ENCODE measurements at regions not wholly inside any gene's neighbourhood (a gene's known extent, or its start where the extent isn't known, plus 50 kb on each side); places are given as distances from the start of the nearest gene placed in this dataset.

DNA sequence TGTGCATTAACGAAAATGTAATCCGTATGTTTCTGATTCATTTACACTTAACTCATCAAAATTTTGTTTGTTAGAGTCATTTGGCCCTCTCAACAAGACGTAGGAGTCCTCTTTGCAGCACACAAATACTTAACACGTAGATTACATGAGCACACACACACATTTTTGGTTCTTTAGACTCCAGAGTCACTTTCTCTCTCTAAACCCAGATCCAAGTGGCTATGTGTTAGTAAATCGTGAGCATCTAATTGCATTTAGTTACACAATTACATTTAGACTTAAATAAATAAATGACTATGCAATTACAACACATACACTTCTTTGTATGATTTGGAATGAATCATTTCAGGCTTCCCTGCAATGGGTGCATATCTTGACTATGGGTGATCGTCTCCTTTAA lies 109.0 kb upstream of the GREM2 start:
- Histone ChIP-seq H3K9me3 (ENCODE audit: control insufficient read depth, insufficient read depth, low read length) (peaks cover under 1% of the 10 kb centered on the region; the same call in 1 of the 2 replicates), H3K4ac (ENCODE audit: low read depth, low read length) (no peak overlapping the region), H3K4me2 (ENCODE audit: low read depth, low read length) (no peak overlapping the region), H4K91ac (ENCODE audit: insufficient read depth, low read depth, low read length) (no peak overlapping the region), H2BK120ac (ENCODE audit: low read depth, low read length) (no peak overlapping the region), H3K18ac (ENCODE audit: low read depth, low read length) (no peak overlapping the region), H3K27ac (ENCODE audit: insufficient read depth, low read length) (no peak overlapping the region), H4K5ac (ENCODE audit: low read depth, low read length) (no peak overlapping the region), H2AFZ (replicated peaks; ENCODE audit: low read length, poor library complexity) (no peak overlapping the region), H2BK15ac (ENCODE audit: low read depth, low read length) (no peak overlapping the region), H3K4me1 (ENCODE audit: control insufficient read depth, insufficient read depth, low read length) (no peaks in the 10 kb centered on the region), H2BK5ac (ENCODE audit: low read depth, low read length, poor library complexity, severe bottlenecking) (no peak overlapping the region), H3K56ac (ENCODE audit: extremely low read depth, insufficient read depth, low read length) (no peak overlapping the region), H3K4me3 (ENCODE audit: insufficient read depth, low read depth, low read length) (no peak overlapping the region), H3K9ac (ENCODE audit: low read depth, low read length) (no peak overlapping the region), H2AK5ac (ENCODE audit: low read depth, low read length) (no peak overlapping the region), H3K27me3 (ENCODE audit: control insufficient read depth, insufficient read depth, low read length) (no peaks in the 10 kb centered on the region), H2BK20ac (ENCODE audit: low read depth, low read length) (no peak overlapping the region), H3K14ac (replicated peaks; ENCODE audit: low read depth, low read length) (no peak overlapping the region), H3K23ac (ENCODE audit: low read depth, low read length) (no peak overlapping the region), H3K9me1 (ENCODE audit: insufficient read depth, low read length) (no peaks in the 10 kb centered on the region), H4K20me1 (ENCODE audit: insufficient read depth, low read length) (no peaks in the 10 kb centered on the region), H2AK9ac (replicated peaks; ENCODE audit: low read depth, low read length, poor library complexity) (no peak overlapping the region), H3K79me1 (ENCODE audit: low read depth in 1 of 2, low read length in 2 of 2) (no peaks in the 10 kb centered on the region), H4K8ac (ENCODE audit: low read depth in 2 of 2, low read length in 2 of 2) (no peak overlapping the region), H3K36me3 (ENCODE audit: control insufficient read depth, insufficient read depth, low read length) (no peaks in the 10 kb centered on the region)
- ChIA-PET POLR2A (ENCODE audit: unreplicated experiment) (no interaction called here), CTCF (no interaction called here)
- TF ChIP-seq BHLHE40 (IDR thresholded peaks at IDR 0.05; ENCODE audit: low read depth, low read length) (peak; percentile 16; the same call in 1 of the 2 replicates), MAZ (IDR thresholded peaks at IDR 0.05; ENCODE audit: borderline replicate concordance, low read depth, low read length) (no peak), RFX5 (IDR thresholded peaks at IDR 0.05; ENCODE audit: low read depth, low read length) (no peak)
- TF ChIP-seq, protein P1, sequence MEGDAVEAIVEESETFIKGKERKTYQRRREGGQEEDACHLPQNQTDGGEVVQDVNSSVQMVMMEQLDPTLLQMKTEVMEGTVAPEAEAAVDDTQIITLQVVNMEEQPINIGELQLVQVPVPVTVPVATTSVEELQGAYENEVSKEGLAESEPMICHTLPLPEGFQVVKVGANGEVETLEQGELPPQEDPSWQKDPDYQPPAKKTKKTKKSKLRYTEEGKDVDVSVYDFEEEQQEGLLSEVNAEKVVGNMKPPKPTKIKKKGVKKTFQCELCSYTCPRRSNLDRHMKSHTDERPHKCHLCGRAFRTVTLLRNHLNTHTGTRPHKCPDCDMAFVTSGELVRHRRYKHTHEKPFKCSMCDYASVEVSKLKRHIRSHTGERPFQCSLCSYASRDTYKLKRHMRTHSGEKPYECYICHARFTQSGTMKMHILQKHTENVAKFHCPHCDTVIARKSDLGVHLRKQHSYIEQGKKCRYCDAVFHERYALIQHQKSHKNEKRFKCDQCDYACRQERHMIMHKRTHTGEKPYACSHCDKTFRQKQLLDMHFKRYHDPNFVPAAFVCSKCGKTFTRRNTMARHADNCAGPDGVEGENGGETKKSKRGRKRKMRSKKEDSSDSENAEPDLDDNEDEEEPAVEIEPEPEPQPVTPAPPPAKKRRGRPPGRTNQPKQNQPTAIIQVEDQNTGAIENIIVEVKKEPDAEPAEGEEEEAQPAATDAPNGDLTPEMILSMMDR (conservative IDR thresholded peaks at IDR 0.05; ENCODE audit: low read depth, low read length), result no peak
- dilution Hi-C loops (cut with HindIII; ENCODE audit: low sequenced_read_pairs, unreplicated experiment) (loop anchor here (25.0 kb wide), 1 partner anchor 509 kb away; no protein-coding TSS in a partner anchor), in situ Hi-C loops (cut with MboI; ENCODE audit: low sequenced_read_pairs) (no loop called here), intact Hi-C loops (cut with micrococcal nuclease) (no loop called here)
- BruUV-seq (replicated peaks), result no TSS peak
- DNase-seq (no peak), ATAC-seq (ENCODE audit: low read depth) (peak; percentile 48)
- no CpG with 5 or more reads among the region's 6 CpGs for WGBS, 2 experiments (ENCODE audit: extremely low coverage in 2 of 2, insufficient read length in 1 of 2)
